A673 (cell line): ENCODE measurements at regions not wholly inside any gene's neighbourhood (a gene's known extent, or its start where the extent isn't known, plus 50 kb on each side); places are given as distances from the start of the nearest gene placed in this dataset.

Source experiments
- BruUV-seq: library from RNA; stranded (reverse); fragments of 400-500 nt; replicated peaks from 2 replicates; lab custom pipeline; 2021; lab: Mats Ljungman, UMichigan
- CTCF ChIA-PET: fragments of 300-600 bp; sonication (Branson Sonifier 250); formaldehyde crosslinking; loops from one replicate; lab custom pipeline; 2022; ENCODE audit warnings: antibody characterized with exemption; lab: Charles Lee
- POLR2A ChIA-PET: fragments of 300-600 bp; sonication (Branson Sonifier 250); formaldehyde crosslinking; loops from one replicate; lab custom pipeline; 2022; ENCODE audit warnings: antibody characterized with exemption; ENCODE audit not compliant: low non-redundant PET; lab: Charles Lee
- DNase-seq: peaks from one replicate; pipeline ENCODE4 v3.0.0-alpha.2; 2015; ENCODE audit warnings: low spot score
- H3K27ac ChIP-seq: fragments of 200-600 bp; sonication (generic); 2 replicates; pipeline ENCODE4 v1.5.1; 2016; ENCODE audit warnings: mixed run types, low read depth, mild to moderate bottlenecking, mixed read lengths, antibody characterized with exemption, low read length; ENCODE audit not compliant: poor library complexity, severe bottlenecking
- H3K27me3 ChIP-seq: fragments of 200-600 bp; sonication (generic); replicated peaks from 2 replicates; pipeline ENCODE4 v1.6.1; 2017; ENCODE audit warnings: mixed run types, low read depth, mild to moderate bottlenecking, mixed read lengths, antibody characterized with exemption, low read length; ENCODE audit not compliant: insufficient read depth, poor library complexity
- H3K36me3 ChIP-seq: fragments of 200-600 bp; sonication (generic); 2 replicates; pipeline ENCODE4 v1.6.1; 2016; ENCODE audit warnings: mixed run types, mild to moderate bottlenecking, mixed read lengths, antibody characterized with exemption, low read length; ENCODE audit not compliant: insufficient read depth, poor library complexity, severe bottlenecking
- H3K4me1 ChIP-seq: fragments of 200-600 bp; sonication (generic); 2 replicates; pipeline ENCODE4 v1.6.1; 2017; ENCODE audit warnings: mixed run types, mild to moderate bottlenecking, mixed read lengths, antibody characterized with exemption, low read length; ENCODE audit not compliant: insufficient read depth, poor library complexity, severe bottlenecking
- H3K4me3 ChIP-seq: fragments of 200-600 bp; sonication (generic); 2 replicates; pipeline ENCODE4 v1.5.1; 2016; ENCODE audit warnings: low read depth, mixed run types, mild to moderate bottlenecking, mixed read lengths, low read length; ENCODE audit not compliant: poor library complexity, severe bottlenecking
- H3K9me3 ChIP-seq: fragments of 200-600 bp; sonication (generic); 2 replicates; pipeline ENCODE4 v1.6.1; 2016; ENCODE audit warnings: mixed run types, low read depth, mild to moderate bottlenecking, mixed read lengths, antibody characterized with exemption, low read length; ENCODE audit not compliant: poor library complexity, severe bottlenecking
- EZH2 ChIP-seq: fragments of 200-600 bp; sonication (generic); IDR thresholded peaks from 2 replicates; pipeline ENCODE4 v1.6.1; 2017; ENCODE audit warnings: borderline replicate concordance, low read depth, mild to moderate bottlenecking, mixed read lengths, antibody characterized with exemption, low read length; ENCODE audit not compliant: poor library complexity, severe bottlenecking
- intact Hi-C: fragments of 100-400 bp; cut with micrococcal nuclease; formaldehyde crosslinking; loops from one replicate; pipeline ENCODE4 v1.10.0; 2022; ENCODE audit not compliant: unreplicated experiment
- TF ChIP-seq, protein P1 (sequence below): fragments of 300-800, 200-600 bp; sonication (generic); conservative IDR thresholded peaks from 2 replicates; pipeline ENCODE4 v1.5.1; 2017; ENCODE audit warnings: low read depth, mild to moderate bottlenecking, antibody characterized with exemption, low read length, moderate library complexity, mixed read lengths

DNA sequence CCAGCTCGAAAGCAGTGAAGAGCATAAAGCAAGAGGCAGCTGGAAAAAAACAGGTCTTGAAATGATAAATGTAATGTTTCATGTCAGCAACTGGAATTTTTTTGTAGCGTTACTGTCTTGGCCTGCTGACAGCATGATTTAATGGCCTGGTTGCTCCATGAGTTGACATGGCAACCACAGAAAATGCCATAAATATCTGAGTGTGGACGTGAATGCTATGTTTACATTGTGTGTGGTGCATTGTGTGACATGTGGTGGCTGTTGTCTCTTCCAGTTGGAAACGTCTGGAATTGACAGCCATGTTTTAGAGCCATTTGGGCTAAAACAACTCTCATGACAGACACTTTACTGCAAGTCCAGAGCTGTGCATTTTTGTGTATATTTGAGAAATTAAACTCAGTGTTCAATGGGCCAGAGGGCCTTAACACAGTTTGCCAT is 170.0 kb downstream of the FOXA2 start:
- no peaks in the 10 kb centered on the region for H3K27me3 ChIP-seq
- ChIA-PET CTCF (no interaction called here), POLR2A (no interaction called here)
- no peaks in the 10 kb centered on the region for H3K36me3 ChIP-seq
- intact Hi-C loops, result no loop called here
- no peak for DNase-seq
- H3K4me3 ChIP-seq, result no peak overlapping the region
- H3K4me1 ChIP-seq, result no peaks in the 10 kb centered on the region
- H3K27ac ChIP-seq, result no peak overlapping the region
- H3K9me3 ChIP-seq, result no peaks in the 10 kb centered on the region
- TF ChIP-seq EZH2, result no peak
- TF ChIP-seq, protein P1, sequence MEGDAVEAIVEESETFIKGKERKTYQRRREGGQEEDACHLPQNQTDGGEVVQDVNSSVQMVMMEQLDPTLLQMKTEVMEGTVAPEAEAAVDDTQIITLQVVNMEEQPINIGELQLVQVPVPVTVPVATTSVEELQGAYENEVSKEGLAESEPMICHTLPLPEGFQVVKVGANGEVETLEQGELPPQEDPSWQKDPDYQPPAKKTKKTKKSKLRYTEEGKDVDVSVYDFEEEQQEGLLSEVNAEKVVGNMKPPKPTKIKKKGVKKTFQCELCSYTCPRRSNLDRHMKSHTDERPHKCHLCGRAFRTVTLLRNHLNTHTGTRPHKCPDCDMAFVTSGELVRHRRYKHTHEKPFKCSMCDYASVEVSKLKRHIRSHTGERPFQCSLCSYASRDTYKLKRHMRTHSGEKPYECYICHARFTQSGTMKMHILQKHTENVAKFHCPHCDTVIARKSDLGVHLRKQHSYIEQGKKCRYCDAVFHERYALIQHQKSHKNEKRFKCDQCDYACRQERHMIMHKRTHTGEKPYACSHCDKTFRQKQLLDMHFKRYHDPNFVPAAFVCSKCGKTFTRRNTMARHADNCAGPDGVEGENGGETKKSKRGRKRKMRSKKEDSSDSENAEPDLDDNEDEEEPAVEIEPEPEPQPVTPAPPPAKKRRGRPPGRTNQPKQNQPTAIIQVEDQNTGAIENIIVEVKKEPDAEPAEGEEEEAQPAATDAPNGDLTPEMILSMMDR, result no peak
- BruUV-seq, result no TSS peak

DNA sequence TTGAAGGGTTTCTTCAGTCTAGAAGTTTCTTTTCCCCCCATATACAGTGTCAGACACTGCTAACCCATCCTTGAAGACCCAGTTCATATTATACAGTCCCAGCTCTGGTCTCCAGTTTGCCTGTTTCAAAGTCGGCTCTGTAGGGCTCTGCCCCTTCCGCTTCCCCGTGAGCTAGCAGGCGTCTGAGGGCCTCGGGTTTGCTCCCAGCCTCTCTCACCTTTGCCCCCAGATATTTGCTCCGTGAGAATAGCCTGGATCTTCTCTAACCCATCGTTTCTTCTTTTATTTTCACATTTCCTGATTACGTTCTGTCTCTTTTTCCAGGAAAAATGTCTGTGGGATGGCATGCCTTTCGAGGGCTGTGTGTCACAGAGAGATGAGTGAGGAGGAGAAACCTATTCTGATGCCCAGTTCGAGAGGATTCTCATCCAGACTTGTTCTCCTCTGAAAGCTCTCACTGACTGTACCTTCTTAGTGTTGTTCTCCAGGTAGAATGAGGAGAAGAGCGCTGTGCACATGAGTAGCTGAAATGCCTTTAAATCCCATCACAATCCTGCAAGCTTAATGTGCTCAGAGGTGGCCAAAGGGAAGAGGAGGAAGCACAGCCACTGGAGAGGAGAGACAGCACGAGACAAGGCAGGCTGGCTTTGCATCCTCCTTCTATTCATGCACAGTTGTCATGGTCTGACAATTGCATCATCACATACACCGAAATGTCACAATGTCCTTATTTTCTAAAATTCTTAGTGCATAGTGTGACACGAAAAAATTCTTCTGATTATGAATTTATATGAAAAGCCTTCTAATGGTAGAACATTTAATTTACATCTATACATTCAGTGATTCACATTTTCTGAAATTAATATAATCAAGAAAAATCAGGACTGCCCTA is 171.1 kb downstream of the FOXA2 start:
- Histone ChIP-seq H3K36me3 (no peaks in the 10 kb centered on the region), H3K4me1 (no peaks in the 10 kb centered on the region), H3K27me3 (no peaks in the 10 kb centered on the region), H3K27ac (no peak overlapping the region), H3K4me3 (no peak overlapping the region), H3K9me3 (no peaks in the 10 kb centered on the region)
- BruUV-seq, result no TSS peak
- intact Hi-C loops, result no loop called here
- no peak for DNase-seq
- ChIA-PET CTCF (no interaction called here), POLR2A (no interaction called here)
- TF ChIP-seq EZH2, result no peak
- TF ChIP-seq, protein P1, result no peak

DNA sequence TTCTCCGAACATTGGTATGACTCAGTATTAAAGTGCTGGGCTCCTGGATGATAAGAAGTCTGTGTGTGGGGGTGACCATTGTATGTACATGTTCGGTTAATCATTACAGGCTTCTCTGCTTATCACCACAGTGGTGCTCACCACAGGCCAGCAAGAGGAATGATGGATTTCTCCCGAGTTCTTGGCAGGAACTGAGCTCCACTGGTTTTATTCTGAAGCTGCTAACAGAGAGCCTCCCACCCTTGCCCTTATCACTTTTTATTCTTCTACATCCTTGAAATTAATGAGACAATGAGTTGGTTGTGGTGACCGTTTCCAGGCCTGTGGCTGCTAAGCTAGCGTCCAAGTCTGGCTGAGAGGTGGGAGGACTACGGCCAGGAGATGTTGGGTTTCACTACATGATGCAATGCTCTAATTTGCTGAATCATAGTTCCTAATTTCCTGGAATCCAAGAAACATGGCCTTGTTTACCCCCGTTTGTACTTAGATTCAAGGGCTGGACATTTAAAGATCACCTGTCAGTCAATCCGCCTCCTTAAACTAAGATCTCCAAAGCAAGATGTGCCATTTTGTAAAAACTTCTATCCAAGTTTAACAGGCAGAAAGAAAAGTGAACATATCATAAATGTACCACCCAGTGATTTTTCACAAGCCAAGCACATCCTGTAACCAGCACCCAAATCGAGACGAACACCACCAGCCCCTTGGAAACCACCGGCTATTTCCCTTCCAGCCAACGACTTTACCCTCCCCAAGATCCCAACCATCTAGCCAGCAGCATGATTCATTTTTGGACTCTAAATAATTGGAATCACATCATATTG is 172.5 kb downstream of the FOXA2 start:
- Histone ChIP-seq H3K27me3 (no peaks in the 10 kb centered on the region), H3K4me3 (no peak overlapping the region), H3K36me3 (no peaks in the 10 kb centered on the region), H3K9me3 (no peaks in the 10 kb centered on the region), H3K27ac (no peak overlapping the region), H3K4me1 (no peaks in the 10 kb centered on the region)
- ChIA-PET POLR2A (no interaction called here), CTCF (no interaction called here)
- TF ChIP-seq, protein P1, result no peak
- TF ChIP-seq EZH2, result no peak
- intact Hi-C loops, result no loop called here
- DNase-seq, result no peak
- no TSS peak for BruUV-seq
